Smooth muscle cell (in vitro differentiated cells): ENCODE measurements at regions not wholly inside any gene's neighbourhood (a gene's known extent, or its start where the extent isn't known, plus 50 kb on each side); places are given as distances from the start of the nearest gene placed in this dataset.
A peak's percentile ranks its signal among the peaks of the same experiment; 100 is the strongest.

Experiments
- DNase-seq: peaks from one replicate; lab custom pipeline; 2025; ENCODE audit not compliant: unreplicated experiment; lab: John Stamatoyannopoulos, UW
- H2AFZ ChIP-seq: fragments of 200-600 bp; sonication (generic); 2 replicates; pipeline ENCODE4 v1.6.0; 2016; ENCODE audit warnings: antibody characterized with exemption, low read depth, mild to moderate bottlenecking
- H3F3A ChIP-seq: fragments of 200-600 bp; sonication (generic); 2 replicates; pipeline ENCODE4 v1.6.0; 2017; ENCODE audit warnings: antibody characterized with exemption, low read depth
- H3K27ac ChIP-seq: fragments of 200-600 bp; sonication (generic); 2 replicates; pipeline ENCODE4 v1.5.1; 2016; ENCODE audit warnings: low read depth, mild to moderate bottlenecking
- H3K27me3 ChIP-seq: fragments of 200-600 bp; sonication (generic); 2 replicates; pipeline ENCODE4 v1.6.1; 2016; ENCODE audit warnings: low read depth, mild to moderate bottlenecking
- H3K36me3 ChIP-seq: fragments of 200-600 bp; sonication (generic); 2 replicates; pipeline ENCODE4 v1.5.1; 2016; ENCODE audit warnings: low read depth
- H3K4me1 ChIP-seq: fragments of 200-600 bp; sonication (generic); 2 replicates; pipeline ENCODE4 v1.5.1; 2016; ENCODE audit warnings: low read depth
- H3K4me2 ChIP-seq: fragments of 200-600 bp; sonication (generic); 2 replicates; pipeline ENCODE4 v1.6.0; 2016; ENCODE audit warnings: mild to moderate bottlenecking
- H3K4me3 ChIP-seq: fragments of 200-600 bp; sonication (generic); 2 replicates; pipeline ENCODE4 v1.5.1; 2016; ENCODE audit warnings: mild to moderate bottlenecking
- H3K79me2 ChIP-seq: fragments of 200-600 bp; sonication (generic); 2 replicates; pipeline ENCODE4 v1.6.0; 2016; ENCODE audit warnings: low read depth, mild to moderate bottlenecking
- H3K9ac ChIP-seq: fragments of 200-600 bp; sonication (generic); 2 replicates; pipeline ENCODE4 v1.6.0; 2016; ENCODE audit warnings: low read depth
- H3K9me3 ChIP-seq: fragments of 200-600 bp; sonication (generic); replicated peaks from 2 replicates; pipeline ENCODE4 v1.5.1; 2016; ENCODE audit warnings: low read depth
- H4K20me1 ChIP-seq: fragments of 200-600 bp; sonication (generic); 2 replicates; pipeline ENCODE4 v1.6.0; 2016; ENCODE audit warnings: low read depth
- WGBS: methylation state at CpG from one replicate; pipeline ENCODE4 v1.1.7; 2016; ENCODE audit warnings: low lambda C conversion rate; 5-methylcytosine and 5-hydroxymethylcytosine counted together
- TF ChIP-seq, protein P1 (sequence below): fragments of 200-600 bp; sonication (generic); IDR thresholded peaks from 2 replicates; pipeline ENCODE4 v1.5.1; 2017; ENCODE audit warnings: borderline replicate concordance, mild to moderate bottlenecking, antibody characterized with exemption; ENCODE audit not compliant: insufficient read depth, poor library complexity, severe bottlenecking

DNA sequence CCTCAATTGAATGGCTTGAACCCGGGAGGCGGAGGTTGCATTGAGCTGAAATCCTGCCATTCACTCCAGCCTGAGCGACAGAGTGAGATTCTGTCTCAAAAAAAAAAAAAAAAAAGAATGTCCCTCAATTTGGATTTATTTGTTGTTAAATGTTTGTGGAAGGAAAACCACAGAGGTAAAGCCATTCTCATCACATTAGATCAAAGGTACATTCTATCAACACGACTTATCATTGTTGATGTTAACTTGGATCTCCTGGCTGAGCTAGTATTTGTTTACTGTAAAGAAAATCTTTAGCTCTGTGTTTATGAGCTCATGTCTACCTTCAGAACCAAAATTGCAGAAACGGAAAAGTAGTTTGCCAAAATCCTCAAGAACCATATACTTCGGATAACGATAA is 91.4 kb upstream of the SALL4 start:
- Histone ChIP-seq H3K4me2 (no peak overlapping the region), H3K4me1 (peaks cover 30% of the 10 kb centered on the region), H3K79me2 (no peaks in the 10 kb centered on the region), H3K9ac (no peak overlapping the region), H3F3A (no peaks in the 10 kb centered on the region), H3K4me3 (no peak overlapping the region), H4K20me1 (no peaks in the 10 kb centered on the region), H3K27me3 (no peaks in the 10 kb centered on the region), H3K36me3 (no peaks in the 10 kb centered on the region), H3K9me3 (no peaks in the 10 kb centered on the region), H3K27ac (no peak overlapping the region), H2AFZ (no peak overlapping the region)
- DNase-seq = no peak
- TF ChIP-seq, protein P1, sequence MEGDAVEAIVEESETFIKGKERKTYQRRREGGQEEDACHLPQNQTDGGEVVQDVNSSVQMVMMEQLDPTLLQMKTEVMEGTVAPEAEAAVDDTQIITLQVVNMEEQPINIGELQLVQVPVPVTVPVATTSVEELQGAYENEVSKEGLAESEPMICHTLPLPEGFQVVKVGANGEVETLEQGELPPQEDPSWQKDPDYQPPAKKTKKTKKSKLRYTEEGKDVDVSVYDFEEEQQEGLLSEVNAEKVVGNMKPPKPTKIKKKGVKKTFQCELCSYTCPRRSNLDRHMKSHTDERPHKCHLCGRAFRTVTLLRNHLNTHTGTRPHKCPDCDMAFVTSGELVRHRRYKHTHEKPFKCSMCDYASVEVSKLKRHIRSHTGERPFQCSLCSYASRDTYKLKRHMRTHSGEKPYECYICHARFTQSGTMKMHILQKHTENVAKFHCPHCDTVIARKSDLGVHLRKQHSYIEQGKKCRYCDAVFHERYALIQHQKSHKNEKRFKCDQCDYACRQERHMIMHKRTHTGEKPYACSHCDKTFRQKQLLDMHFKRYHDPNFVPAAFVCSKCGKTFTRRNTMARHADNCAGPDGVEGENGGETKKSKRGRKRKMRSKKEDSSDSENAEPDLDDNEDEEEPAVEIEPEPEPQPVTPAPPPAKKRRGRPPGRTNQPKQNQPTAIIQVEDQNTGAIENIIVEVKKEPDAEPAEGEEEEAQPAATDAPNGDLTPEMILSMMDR = no peak
- WGBS = 82% methylated on average over 7 of the region's 7 CpGs

DNA sequence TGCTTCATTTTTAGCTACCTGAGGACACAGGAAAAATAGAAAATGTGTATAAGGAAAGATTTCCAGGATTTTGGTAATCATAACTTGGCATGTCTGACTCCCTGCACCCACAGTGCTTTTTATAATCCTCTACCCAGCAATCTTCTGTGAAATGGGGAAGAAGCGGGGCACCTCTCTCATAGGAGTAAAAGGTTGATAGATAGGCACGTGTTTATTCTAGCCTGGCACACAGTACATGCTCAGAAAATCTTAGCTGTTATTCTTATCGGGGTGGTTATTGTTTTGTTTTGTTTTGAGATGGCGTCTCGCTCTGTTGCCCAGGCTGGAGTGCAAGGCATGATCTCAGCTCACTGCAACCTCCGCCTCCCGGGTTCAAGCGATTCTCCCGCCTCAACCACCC is 87.7 kb upstream of the SALL4 start:
- no peak for DNase-seq
- H3K27me3 ChIP-seq = no peaks in the 10 kb centered on the region
- no peak overlapping the region for H3K27ac ChIP-seq
- H3K4me1 ChIP-seq = peaks cover 45% of the 10 kb centered on the region
- TF ChIP-seq, protein P1 = no peak
- H3K9me3 ChIP-seq = no peaks in the 10 kb centered on the region
- no peak overlapping the region for H3K4me3 ChIP-seq
- H4K20me1 ChIP-seq = no peaks in the 10 kb centered on the region
- no peak overlapping the region for H3K9ac ChIP-seq
- no peaks in the 10 kb centered on the region for H3K79me2 ChIP-seq
- no peaks in the 10 kb centered on the region for H3K36me3 ChIP-seq
- H3K4me2 ChIP-seq = no peak overlapping the region
- WGBS = 85% methylated on average over 9 of the region's 9 CpGs
- no peak overlapping the region for H2AFZ ChIP-seq
- no peaks in the 10 kb centered on the region for H3F3A ChIP-seq

DNA sequence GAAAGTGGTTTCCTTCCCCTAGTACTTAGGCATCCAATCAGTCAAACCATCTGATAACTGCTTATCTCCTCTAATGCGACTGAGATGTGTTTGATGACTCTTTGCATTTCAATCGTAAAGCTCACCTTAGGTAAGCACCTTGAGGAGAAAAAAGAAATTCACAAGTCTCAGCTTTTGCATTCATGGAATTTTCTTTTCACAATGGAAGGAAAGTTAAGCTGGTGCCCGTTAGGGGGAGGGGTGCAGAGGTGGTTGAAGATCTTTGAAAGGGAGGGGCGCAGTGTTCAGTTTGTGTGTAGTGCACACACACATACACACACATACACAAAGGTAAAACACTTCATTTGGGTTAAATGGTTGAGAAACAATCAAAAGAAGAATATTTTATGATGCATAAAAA is 87.1 kb upstream of the SALL4 start:
- H3K36me3 ChIP-seq = no peaks in the 10 kb centered on the region

DNA sequence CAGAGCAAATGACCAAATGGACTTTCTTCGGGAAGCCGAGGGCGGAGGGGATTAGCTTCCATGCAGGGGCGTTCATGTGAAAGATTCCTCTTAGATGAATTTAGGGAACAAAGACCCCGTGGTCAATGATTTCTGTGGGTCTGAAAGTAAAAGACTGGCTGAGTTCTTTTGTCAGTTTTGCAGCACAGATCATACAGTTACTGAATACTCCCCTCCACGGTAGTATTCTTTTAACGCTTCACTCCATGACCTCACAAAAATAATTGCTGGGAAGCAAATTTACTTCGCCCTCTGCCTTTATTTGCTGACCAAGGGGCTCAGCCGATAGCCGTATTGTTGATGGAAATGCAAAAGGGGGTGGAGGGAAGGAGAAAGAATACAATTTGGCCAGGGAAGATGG is 86.0 kb upstream of the SALL4 start:
- H2AFZ ChIP-seq = peak overlapping the region; percentile 78
- TF ChIP-seq, protein P1 = no peak
- DNase-seq = no peak
- H3K4me2 ChIP-seq = peak overlapping the region; percentile 12
- H3K9me3 ChIP-seq = no peaks in the 10 kb centered on the region
- peaks cover 35% of the 10 kb centered on the region for H3K4me1 ChIP-seq
- H3K27ac ChIP-seq = no peak overlapping the region
- H4K20me1 ChIP-seq = no peaks in the 10 kb centered on the region
- no peak overlapping the region for H3K9ac ChIP-seq
- H3K79me2 ChIP-seq = no peaks in the 10 kb centered on the region
- no peaks in the 10 kb centered on the region for H3K27me3 ChIP-seq
- no peak overlapping the region for H3K4me3 ChIP-seq
- 64% methylated on average over 10 of the region's 10 CpGs for WGBS
- H3F3A ChIP-seq = no peaks in the 10 kb centered on the region
- no peaks in the 10 kb centered on the region for H3K36me3 ChIP-seq

More for the DNA sequence above, 87.1 kb upstream of the SALL4 start:
- Histone ChIP-seq H3K27ac (no peak overlapping the region), H3F3A (no peaks in the 10 kb centered on the region), H3K9ac (no peak overlapping the region), H2AFZ (no peak overlapping the region), H3K79me2 (no peaks in the 10 kb centered on the region), H3K4me2 (no peak overlapping the region), H3K27me3 (no peaks in the 10 kb centered on the region), H3K9me3 (no peaks in the 10 kb centered on the region), H4K20me1 (no peaks in the 10 kb centered on the region), H3K4me3 (no peak overlapping the region), H3K4me1 (peaks cover 41% of the 10 kb centered on the region)
- 32% methylated on average over 4 of the region's 4 CpGs for WGBS
- TF ChIP-seq, protein P1 = no peak
- DNase-seq = no peak
